SIG-M5 treated with dmso at 0.1 percent for 504 hours (cell line): ENCODE measurements at regions not wholly inside any gene's neighbourhood (a gene's known extent, or its start where the extent isn't known, plus 50 kb on each side); places are given as distances from the start of the nearest gene placed in this dataset.
"Not testable (repeated sequence)": the region's sequence is repeated elsewhere in the genome, so short reads cannot be mapped to it uniquely, and the experiment has no call there.

Source experiments
- DNase-seq: peaks from one replicate; lab custom pipeline; 2025; ENCODE audit not compliant: unreplicated experiment; lab: John Stamatoyannopoulos, UW

DNA sequence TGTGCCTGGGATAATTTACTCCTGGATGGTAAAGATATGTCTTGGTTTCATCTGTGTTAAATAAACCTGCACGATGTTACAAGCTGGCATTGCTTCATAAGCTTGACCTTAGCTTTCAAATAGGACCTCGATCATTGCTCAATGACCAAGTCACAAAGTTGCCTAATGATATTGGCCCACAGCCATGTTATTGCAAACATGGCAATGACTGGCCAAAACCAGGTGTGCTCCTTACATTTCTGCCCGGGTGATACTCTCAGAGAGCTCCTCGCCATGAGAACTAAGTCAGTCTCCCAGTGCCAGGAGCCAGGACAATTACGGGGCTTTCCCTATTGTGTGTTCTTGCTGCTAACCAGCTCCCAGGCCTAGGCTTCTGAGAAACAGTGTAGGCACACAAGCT is 72.5 kb upstream of the CYP1B1 start:
- DNase-seq, result peak; percentile 67

DNA sequence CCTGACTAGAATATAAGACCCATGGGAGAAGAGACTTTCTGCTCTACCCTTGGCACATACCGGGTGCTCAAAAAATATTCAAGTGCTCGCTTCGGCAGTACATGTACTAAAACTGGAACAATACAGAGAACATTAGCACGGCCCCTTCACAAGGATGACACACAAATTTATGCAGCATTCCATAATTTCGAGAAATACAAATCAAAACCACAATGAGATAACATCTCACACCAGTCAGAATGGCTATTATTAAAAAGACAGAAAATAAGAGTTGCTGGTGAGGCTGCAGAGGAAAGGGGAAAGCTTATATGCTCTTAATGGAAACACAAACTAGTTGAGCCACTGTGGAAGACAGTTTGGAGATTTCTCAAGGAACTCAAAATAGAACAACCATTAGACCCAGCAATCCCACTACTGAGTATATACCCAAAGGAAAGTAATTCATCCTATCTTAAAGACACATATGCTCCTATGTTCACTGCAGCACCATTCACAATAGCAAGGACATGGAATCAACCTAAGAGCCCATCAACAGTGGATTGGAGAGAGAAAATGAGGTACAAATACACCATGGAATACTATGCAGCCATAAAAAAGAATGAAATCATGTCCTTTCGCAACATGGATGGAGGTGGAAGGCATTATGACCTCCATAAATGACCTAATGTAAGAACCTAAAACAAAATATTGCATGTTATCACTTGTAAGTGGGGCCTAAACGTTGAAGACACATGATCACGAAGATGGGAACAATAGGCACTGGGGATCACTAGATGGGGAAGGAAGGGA is 71.6 kb upstream of the CYP1B1 start:
- DNase-seq, result no peak

DNA sequence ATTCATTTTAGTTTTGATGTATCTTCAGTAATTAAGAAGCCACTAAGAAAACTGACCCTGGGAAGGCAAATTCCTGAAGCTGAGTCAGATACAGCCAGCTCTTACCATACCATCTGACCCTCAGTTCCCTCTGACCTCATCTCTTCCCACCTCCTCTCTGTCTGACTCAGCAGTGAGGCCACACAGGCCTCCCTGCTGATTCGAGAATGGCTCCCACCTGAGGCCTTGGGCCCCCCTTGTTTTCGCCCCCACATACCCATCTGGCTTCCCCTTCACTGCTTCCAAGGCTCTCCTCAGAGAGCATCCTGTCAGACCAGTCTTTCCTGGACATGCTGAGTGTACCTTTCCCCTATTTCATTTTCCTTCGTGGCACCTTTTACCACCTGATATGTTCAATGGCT is 71.0 kb upstream of the CYP1B1 start:
- DNase-seq, result peak; percentile 58

DNA sequence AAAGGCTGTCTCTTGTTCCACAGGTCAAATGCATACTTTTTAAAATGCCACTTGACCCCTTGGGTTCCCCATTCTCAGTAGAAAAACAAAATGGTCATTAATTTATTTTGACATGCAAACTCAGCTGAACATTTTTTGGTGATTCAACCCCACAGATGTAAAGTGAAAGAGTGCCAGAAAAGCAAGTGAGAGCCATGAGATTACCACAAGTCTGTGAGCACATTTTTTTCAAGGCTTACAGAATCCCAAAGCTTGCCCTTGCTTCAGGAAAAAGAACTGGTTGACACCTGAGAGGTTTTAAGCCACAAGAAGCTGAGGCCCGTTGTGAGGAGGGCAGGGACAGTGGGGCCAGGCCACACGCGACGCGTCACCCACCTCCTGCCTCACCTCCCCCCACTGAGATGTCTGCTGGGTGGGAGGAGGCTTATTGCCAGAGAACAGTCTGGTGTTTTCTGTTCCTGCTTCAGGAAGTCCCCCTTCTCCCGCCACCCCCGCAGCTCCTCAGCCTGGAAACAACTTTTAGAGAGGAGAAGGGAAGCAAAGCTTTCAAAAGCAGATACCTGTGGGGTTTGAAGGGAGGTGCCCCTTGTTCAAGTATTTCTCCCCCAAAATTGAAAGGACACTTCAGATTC is 70.4 kb upstream of the CYP1B1 start:
- peak; percentile 41 for DNase-seq

DNA sequence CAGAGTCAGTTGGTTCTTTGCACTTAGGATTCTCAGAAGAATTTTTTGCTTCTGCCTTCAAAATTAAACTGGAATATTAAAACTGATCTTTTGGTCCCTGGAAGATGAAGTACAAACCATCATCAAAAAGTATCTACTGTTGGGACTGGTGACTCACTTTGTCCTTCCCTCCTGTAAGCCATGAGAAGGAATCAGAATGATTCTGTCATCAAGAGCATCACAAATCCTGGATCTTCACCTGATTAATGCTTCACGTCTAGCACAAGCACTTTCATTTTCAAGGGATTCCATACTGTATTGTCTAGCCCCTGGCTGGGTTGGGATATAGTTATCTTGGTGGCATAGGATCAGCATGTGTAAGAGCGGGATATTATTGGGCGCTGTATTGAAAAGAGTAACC is 69.3 kb upstream of the CYP1B1 start:
- DNase-seq, result no peak

DNA sequence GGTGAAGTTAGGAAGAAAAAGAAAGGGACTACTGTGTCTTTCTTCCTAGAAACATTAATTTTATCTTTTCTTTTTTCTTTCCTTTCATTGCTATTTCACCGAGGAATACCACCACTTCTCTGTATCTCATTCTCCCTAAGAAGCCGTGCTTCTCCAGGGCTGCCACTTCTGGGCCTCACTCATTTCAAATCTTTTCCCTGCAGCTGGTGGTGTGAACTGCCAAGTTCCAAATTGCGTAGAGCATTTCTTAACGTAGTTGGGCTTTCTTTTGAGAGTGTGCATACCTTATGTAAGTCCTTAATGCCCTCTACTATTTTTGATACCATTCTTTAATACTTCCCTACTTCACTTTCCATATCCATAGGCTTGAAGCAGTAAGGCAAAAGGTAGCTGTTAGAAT is 66.7 kb upstream of the CYP1B1 start:
- DNase-seq, result no peak

DNA sequence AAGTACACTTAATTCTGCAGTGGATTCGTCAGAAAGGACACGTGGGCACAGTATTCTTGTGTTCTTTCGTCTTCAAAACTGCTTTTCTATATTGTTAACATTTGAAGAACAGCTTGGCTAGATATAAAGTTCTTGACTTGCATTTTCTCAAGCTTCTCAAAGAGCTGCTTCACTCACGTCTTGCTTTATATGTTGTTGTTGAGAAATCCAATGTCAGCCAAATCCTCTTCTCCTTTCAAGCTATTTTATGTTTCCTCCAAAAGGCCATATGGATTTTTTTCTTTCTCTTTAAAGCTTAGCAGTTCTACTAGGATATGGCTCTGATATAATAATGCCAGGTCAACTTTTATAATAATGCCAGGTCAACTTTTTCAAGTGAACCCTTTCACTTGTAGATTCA is 65.5 kb upstream of the CYP1B1 start:
- no peak for DNase-seq

DNA sequence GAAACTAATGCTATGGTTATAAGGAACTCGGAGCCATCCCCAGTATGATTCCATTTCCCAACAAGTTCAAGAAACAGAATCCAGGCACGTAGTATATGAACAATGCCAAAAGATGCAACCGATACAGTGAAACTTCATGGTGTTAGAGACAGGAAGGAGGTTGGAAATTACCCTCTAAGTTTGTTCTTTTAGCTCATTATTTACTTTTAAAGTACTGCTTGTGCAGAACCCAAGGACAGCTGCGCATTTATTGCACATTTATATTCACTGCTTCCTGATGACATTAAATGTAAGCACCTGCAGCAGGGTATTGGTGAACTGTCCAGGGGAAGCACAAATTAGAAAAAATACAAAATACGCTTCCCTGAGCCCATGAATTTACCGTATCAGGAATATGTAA is 63.0 kb upstream of the CYP1B1 start:
- no peak for DNase-seq

DNA sequence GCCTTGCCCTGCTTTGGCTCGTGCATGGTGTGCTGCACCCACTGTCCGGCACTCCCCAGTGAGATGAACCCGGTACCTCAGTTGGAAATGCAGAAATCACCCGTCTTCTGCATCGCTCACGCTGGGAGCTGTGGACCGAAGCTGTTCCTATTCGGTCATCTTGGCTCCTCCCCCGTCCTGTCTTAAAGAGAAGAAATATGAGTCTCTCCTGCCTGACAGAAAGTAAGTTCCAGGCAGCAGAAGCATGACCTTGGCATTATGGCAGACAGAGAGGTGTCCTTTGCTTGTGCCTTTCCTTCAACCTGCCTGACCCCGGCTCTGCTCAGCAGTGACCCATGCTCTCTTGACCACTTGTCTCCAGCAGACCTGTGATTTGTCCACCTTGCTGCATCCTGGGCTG is 62.5 kb upstream of the CYP1B1 start:
- no peak for DNase-seq

DNA sequence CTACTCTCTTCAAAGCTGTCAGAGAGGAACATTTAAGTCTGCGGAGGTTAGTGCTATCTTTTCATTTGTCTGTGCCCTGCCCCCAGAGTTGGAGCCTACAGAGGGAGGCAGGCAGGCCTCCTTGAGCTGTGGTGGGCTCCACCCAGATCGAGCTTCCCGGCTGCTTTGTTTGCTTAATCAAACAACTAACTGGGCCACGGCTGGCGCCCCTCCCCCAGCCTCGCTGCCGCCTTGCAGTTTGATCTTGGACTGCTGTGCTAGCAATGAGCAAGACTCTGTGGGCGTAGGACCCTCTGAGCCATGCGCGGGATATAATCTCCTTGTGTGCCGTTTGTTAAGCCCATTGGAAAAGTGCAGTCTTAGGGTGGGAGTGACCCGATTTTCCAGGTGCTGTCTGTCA is 62.0 kb upstream of the CYP1B1 start:
- DNase-seq, result not testable (repeated sequence)

DNA sequence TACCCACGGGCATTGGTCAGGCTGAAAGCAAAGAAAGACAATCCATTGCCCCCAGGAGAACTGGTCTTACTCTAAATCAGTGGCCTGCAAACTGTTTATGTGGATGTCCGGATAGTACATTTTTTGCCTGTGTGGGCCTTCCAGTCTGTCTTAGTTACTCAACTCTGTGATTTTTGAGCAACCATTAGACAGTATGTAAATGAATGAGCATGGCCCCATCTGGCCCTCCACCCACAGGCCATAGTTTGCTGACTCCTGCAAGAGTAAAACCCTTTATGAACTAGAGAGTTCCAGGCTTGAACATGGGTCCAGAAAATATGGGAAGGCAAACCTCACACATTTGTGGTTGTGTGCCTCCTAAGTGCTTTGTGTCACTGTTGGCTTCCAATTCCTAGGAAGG is 55.7 kb upstream of the CYP1B1 start:
- DNase-seq, result no peak

DNA sequence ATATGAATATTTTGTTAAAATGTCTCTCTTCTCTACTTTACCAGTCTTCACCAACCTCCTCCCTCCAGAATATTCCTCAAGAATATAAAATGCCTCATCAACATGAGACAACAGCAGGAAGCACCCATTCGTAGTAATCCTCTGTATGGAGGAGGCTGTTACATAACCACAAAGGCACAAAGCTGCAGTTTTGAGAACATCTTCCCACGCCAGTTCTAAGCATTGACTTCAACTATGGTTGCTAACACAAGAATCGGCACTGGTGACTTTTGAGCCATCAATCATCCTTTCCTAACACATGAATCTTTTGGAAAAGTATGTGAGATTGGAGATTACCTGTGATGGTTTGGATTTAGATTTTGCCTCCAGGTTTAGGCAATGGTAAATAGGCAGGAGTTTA is 54.9 kb upstream of the CYP1B1 start:
- DNase-seq, result peak; percentile 75

DNA sequence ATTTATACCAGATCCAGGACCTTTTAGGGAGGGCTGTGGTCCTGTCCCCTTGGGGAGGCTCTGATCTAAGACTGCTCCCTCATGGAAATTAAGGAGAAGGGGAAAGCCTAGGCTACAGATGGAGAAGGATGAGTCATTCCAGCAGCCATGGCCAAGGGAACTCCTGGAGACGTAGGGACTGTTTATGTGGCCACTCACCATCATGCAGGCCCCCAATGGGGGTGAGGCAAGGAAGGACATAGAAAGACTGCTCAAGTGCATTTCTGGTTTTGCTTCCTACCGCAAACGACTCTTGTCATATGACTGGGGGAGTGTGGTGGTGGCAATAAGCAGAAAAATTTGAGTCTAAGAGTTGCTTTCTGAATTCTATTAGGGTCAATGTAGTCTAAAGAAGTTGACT is 54.0 kb upstream of the CYP1B1 start:
- DNase-seq, result peak; percentile 93

DNA sequence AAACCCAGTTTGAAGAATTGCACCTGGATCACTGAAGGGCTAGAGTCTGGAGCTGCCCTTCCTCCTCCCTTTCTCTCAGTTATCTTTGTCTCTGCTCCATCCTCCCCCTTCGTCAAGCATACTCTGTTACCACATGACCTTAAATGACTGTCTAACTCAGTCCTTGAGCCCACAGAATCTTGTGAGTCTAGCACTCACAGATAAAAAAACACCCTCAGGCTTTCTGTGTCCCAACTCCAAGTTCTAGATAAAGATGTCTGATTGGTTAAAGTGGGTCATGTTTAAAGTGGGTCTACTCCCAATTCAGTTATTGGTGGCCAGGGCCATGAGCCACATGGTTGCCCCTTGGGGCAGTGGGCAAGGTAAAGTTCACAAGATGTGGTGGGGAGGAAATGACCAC is 53.5 kb upstream of the CYP1B1 start:
- peak; percentile 68 for DNase-seq

DNA sequence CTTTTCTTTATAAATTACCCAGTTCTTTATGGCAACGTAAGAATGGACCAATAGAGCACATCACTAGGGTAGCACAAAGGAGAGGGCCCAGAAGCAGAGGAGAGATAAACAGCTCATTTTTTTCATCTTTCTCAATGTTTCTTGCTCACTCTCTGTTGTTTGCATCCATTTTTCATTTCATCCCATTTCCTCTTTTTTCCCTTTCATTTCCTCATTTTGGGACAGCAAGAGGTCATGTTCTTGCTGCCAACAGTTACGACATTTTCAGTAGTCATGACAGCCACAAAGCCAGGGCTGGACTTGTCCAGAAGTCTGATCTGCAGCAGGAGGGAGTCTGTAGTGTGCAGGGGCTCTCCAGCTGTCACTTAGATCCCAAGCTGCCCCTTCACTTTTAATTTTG is 52.7 kb upstream of the CYP1B1 start:
- DNase-seq, result peak; percentile 98

DNA sequence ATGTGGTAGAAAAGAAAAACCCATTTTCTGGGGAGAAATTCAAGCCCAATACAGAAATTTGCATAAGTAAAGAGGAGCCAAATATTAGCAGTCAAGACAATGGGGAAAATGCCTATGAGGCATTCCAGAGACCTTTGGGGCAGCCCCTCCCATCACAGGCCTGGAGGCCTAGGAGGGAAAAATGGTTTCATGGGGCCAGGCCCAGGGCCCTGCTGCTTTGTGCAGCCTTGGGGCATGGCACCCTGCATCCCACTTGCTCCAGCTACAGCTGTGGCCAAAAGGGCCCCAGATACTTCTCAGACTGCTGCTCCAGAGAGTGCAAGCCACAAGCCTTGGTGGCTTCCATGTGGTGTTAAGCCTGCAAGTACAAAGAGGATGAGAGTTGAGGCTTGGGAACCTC is 51.3 kb upstream of the CYP1B1 start:
- no peak for DNase-seq

DNA sequence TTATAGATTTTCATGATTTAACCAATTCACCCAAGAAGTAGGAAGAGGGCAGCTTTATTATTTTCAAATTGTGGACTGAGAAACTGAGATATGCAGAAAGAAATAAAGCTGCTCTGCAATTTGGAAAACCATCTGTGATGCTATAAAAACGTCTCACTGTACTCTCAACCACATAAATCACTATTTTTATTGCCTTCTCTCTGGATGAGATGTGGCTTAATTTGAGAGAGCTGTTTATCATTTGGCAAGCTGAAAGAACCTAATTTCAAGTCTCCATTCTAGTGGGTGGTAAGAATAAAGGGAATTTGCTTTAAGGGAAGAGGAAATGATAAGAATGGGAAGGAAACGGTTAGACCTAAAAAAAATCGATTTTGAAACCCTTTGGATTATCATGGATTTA is 49.9 kb upstream of the CYP1B1 start:
- no peak for DNase-seq
